Naive B cell (primary cell): ENCODE measurements at regions not wholly inside any gene's neighbourhood (a gene's known extent, or its start where the extent isn't known, plus 50 kb on each side); places are given as distances from the start of the nearest gene placed in this dataset.

Experiments used
- ATAC-seq, 2 donors: fragments of 150-1000 bp; cut with Tn5 transposase; 2 replicates each; pipeline ENCODE4 v1.10.0; 2021; ENCODE audit warnings: low read depth in 2 of 2, mild to moderate bottlenecking in 2 of 2, moderate library complexity in 2 of 2
- DNase-seq: peaks from one replicate; pipeline ENCODE4 v3.0.0; 2022
- H3K27ac Mint-ChIP-seq, 6 donors: one replicate each; pipeline ENCODE4 v1.8.0; 2020 to 2022; ENCODE audit warnings: mild to moderate bottlenecking in 6 of 6, mixed read lengths in 6 of 6, moderate library complexity in 5 of 6, inconsistent platforms in 2 of 6
- H3K27me3 Mint-ChIP-seq, 3 donors: one replicate each; pipeline ENCODE4 v1.8.0; 2021 to 2022; ENCODE audit warnings: mixed read lengths in 3 of 3, mild to moderate bottlenecking in 1 of 3
- H3K36me3 Mint-ChIP-seq, 2 donors: one replicate each; pipeline ENCODE4 v1.8.0; 2020 to 2022; ENCODE audit warnings: mixed read lengths in 2 of 2, inconsistent platforms in 1 of 2, mild to moderate bottlenecking in 1 of 2
- H3K4me1 Mint-ChIP-seq, 3 donors: one replicate each; pipeline ENCODE4 v1.8.0; 2020 to 2022; ENCODE audit warnings: mixed read lengths in 3 of 3, inconsistent platforms in 1 of 3, mild to moderate bottlenecking in 1 of 3, moderate library complexity in 1 of 3
- H3K4me3 Mint-ChIP-seq, 8 donors: one replicate each; pipeline ENCODE4 v1.8.0; 2020 to 2022; ENCODE audit warnings: mild to moderate bottlenecking in 8 of 8, mixed read lengths in 8 of 8, moderate library complexity in 8 of 8, inconsistent platforms in 2 of 8
- H3K9me3 Mint-ChIP-seq, 7 donors: one replicate each; pipeline ENCODE4 v1.8.0; 2020 to 2022; ENCODE audit warnings: mixed read lengths in 7 of 7, mild to moderate bottlenecking in 5 of 7, inconsistent platforms in 2 of 7, moderate library complexity in 1 of 7

DNA sequence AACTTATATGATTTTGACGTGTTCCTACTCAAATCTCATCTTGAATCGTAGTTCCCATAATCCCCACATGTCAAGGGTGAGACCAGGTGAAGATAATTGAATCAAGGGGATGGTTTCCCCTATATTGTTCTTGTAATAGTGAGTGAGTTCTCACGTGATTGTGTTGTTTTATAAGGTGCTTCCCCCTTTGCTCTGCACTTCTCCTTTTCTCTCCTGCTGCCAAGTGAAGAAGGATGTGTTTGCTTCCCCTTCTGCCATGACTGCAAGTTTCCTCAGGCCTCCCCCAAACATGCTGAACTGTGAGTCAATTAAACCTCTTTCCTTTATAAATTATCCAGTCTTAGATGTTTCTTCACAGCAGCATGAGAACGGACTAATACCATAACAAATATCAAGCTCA, 83.2 kb downstream of the MANEA start:
- Mint-ChIP-seq H3K9me3 (peaks cover 0 to 21% (median 11%) of the 10 kb centered on the region in 7 donors), H3K27me3 (no peaks in the 10 kb centered on the region), H3K4me3 (no peak overlapping the region), H3K4me1 (no peaks in the 10 kb centered on the region), H3K36me3 (no peaks in the 10 kb centered on the region), H3K27ac (no peak overlapping the region)
- DNase-seq: no peak
- ATAC-seq: peak in 1 of 2 donors; percentile 55

GRCh38 chr6:95670011-95670463, 92.7 kb downstream of the MANEA start:
- Mint-ChIP-seq H3K36me3 (no peaks in the 10 kb centered on the region), H3K27ac (no peak overlapping the region), H3K9me3 (peaks cover 0 to 9% (median 4%) of the 10 kb centered on the region in 7 donors), H3K27me3 (no peaks in the 10 kb centered on the region), H3K4me1 (no peaks in the 10 kb centered on the region), H3K4me3 (no peak overlapping the region)
- ATAC-seq (no peak), DNase-seq (no peak)

- H3K4me1 Mint-ChIP-seq: no peaks in the 10 kb centered on the region
- ATAC-seq (no peak), DNase-seq (no peak)
- H3K27ac Mint-ChIP-seq: peak overlapping the region in 1 of 6 donors; percentile 15
- no peak overlapping the region for H3K4me3 Mint-ChIP-seq
- H3K9me3 Mint-ChIP-seq: peaks cover 0 to 2% (median 0%) of the 10 kb centered on the region in 7 donors
- no peaks in the 10 kb centered on the region for H3K36me3 Mint-ChIP-seq
- peaks cover 0 to 3% (median 0%) of the 10 kb centered on the region in 3 donors for H3K27me3 Mint-ChIP-seq
Measured at GRCh38 chr6:95676011-95676628, 98.8 kb downstream of the MANEA start.

- Mint-ChIP-seq H3K27ac (no peak overlapping the region), H3K27me3 (peaks cover 0 to 3% (median 0%) of the 10 kb centered on the region in 3 donors), H3K36me3 (no peaks in the 10 kb centered on the region), H3K9me3 (no peaks in the 10 kb centered on the region), H3K4me3 (no peak overlapping the region), H3K4me1 (no peaks in the 10 kb centered on the region)
- ATAC-seq (no peak), DNase-seq (no peak)
Measured at GRCh38 chr6:95679981-95680380, 102.6 kb downstream of the MANEA start.

DNA sequence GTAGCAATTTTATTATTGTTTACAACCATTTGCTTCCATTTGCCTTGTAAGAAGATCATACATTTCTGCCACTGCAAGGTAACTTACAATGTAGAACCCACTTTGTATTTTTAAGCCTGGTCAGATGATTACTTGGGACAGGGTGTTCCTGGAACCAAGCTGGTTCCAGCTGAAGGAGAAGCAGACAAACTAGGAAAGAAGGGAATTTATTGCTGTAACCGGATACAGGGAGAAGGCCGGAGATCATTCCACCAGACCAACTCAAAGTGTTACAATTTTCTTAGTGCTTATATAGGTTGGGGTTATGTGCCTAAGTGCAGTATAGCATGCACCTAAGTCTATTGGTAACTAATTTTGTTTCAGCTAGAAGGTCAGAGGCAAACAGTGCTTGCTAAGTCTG, 104.4 kb downstream of the MANEA start:
- Mint-ChIP-seq H3K36me3 (no peaks in the 10 kb centered on the region), H3K27me3 (peaks cover 0 to 3% (median 0%) of the 10 kb centered on the region in 3 donors), H3K9me3 (no peaks in the 10 kb centered on the region), H3K4me3 (no peak overlapping the region), H3K27ac (no peak overlapping the region), H3K4me1 (no peaks in the 10 kb centered on the region)
- ATAC-seq (no peak), DNase-seq (no peak)

GRCh38 chr6:95682476-95682875, 105.1 kb downstream of the MANEA start:
- ATAC-seq (no peak), DNase-seq (no peak)
- no peaks in the 10 kb centered on the region for H3K9me3 Mint-ChIP-seq
- no peaks in the 10 kb centered on the region for H3K4me1 Mint-ChIP-seq
- no peak overlapping the region for H3K4me3 Mint-ChIP-seq
- no peaks in the 10 kb centered on the region for H3K36me3 Mint-ChIP-seq
- peaks cover 0 to 3% (median 0%) of the 10 kb centered on the region in 3 donors for H3K27me3 Mint-ChIP-seq
- H3K27ac Mint-ChIP-seq: no peak overlapping the region

DNA sequence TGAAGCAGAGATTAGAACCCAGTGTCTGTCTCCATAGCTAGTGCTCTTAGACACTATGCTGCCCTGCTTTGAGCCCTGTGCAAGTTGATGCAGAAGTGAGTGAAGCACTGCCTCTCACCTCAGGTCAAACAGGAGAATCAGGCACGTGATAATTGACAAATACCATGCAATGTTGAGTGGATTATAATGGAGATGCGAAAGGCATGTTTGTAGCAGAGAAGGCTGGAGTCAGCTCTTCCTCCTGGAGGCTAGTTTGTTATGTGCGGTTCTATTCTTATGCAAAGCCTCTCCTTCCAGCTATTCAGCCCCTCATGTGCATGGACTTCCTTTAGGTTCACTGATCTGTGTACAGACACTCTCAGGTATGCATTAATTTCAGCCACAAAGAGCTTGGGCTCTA, 108.5 kb downstream of the MANEA start:
- Mint-ChIP-seq H3K36me3 (no peaks in the 10 kb centered on the region), H3K9me3 (peaks cover 0 to 3% (median 1%) of the 10 kb centered on the region in 7 donors), H3K4me3 (no peak overlapping the region), H3K27ac (no peak overlapping the region), H3K27me3 (no peaks in the 10 kb centered on the region), H3K4me1 (no peaks in the 10 kb centered on the region)
- no peak for DNase-seq
- no peak for ATAC-seq

GRCh38 chr6:95686272-95686671, 108.9 kb downstream of the MANEA start:
- H3K27ac Mint-ChIP-seq: no peak overlapping the region
- peaks cover 0 to 5% (median 3%) of the 10 kb centered on the region in 7 donors for H3K9me3 Mint-ChIP-seq
- DNase-seq (no peak), ATAC-seq (no peak)
- H3K4me3 Mint-ChIP-seq: no peak overlapping the region
- no peaks in the 10 kb centered on the region for H3K27me3 Mint-ChIP-seq
- H3K36me3 Mint-ChIP-seq: no peaks in the 10 kb centered on the region
- H3K4me1 Mint-ChIP-seq: no peaks in the 10 kb centered on the region

- no peaks in the 10 kb centered on the region for H3K36me3 Mint-ChIP-seq
- ATAC-seq: no peak
- no peaks in the 10 kb centered on the region for H3K27me3 Mint-ChIP-seq
- H3K9me3 Mint-ChIP-seq: peaks cover 0 to 5% (median 3%) of the 10 kb centered on the region in 7 donors
- DNase-seq: no peak
- no peak overlapping the region for H3K27ac Mint-ChIP-seq
- H3K4me1 Mint-ChIP-seq: no peaks in the 10 kb centered on the region
- H3K4me3 Mint-ChIP-seq: no peak overlapping the region
Measured at GRCh38 chr6:95686895-95687294, 109.6 kb downstream of the MANEA start.

- H3K9me3 Mint-ChIP-seq: peaks cover 0 to 5% (median 3%) of the 10 kb centered on the region in 7 donors
- H3K27me3 Mint-ChIP-seq: no peaks in the 10 kb centered on the region
- ATAC-seq (no peak), DNase-seq (no peak)
- H3K4me1 Mint-ChIP-seq: no peaks in the 10 kb centered on the region
- no peak overlapping the region for H3K27ac Mint-ChIP-seq
- no peaks in the 10 kb centered on the region for H3K36me3 Mint-ChIP-seq
- H3K4me3 Mint-ChIP-seq: no peak overlapping the region
Measured at GRCh38 chr6:95687839-95688238, 110.5 kb downstream of the MANEA start.

- H3K4me1 Mint-ChIP-seq: no peaks in the 10 kb centered on the region
- ATAC-seq (no peak), DNase-seq (no peak)
- no peak overlapping the region for H3K27ac Mint-ChIP-seq
- peaks cover 0 to 5% (median 3%) of the 10 kb centered on the region in 7 donors for H3K9me3 Mint-ChIP-seq
- no peaks in the 10 kb centered on the region for H3K36me3 Mint-ChIP-seq
- no peak overlapping the region for H3K4me3 Mint-ChIP-seq
- no peaks in the 10 kb centered on the region for H3K27me3 Mint-ChIP-seq
Measured at GRCh38 chr6:95690328-95690727, 113.0 kb downstream of the MANEA start.

DNA sequence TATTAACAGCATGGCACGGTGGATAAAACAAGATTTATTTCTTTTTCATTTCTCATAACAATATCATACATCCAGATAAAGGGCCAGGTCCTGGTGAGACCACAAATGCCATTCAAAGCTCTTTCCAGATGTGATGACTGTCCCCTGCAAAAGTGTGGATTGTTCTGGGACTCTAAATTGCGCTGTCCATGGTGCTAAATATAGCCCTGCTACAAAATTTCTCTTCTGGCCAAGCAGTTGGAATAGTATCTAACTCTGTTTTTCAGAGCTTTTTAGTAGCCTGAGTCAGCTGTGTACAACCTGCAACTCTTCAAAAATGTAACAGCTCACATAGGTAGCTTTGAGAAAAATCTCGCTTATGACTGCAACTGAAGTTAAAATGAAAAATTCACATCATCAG, 115.8 kb downstream of the MANEA start:
- peaks cover 0 to 6% (median 3%) of the 10 kb centered on the region in 7 donors for H3K9me3 Mint-ChIP-seq
- no peak for DNase-seq
- no peaks in the 10 kb centered on the region for H3K4me1 Mint-ChIP-seq
- H3K36me3 Mint-ChIP-seq: no peaks in the 10 kb centered on the region
- H3K27ac Mint-ChIP-seq: no peak overlapping the region
- no peak overlapping the region for H3K4me3 Mint-ChIP-seq
- H3K27me3 Mint-ChIP-seq: no peaks in the 10 kb centered on the region
- no peak for ATAC-seq

GRCh38 chr6:95698271-95698670, 120.9 kb downstream of the MANEA start:
- Mint-ChIP-seq H3K4me3 (no peak overlapping the region), H3K27me3 (no peaks in the 10 kb centered on the region), H3K4me1 (no peaks in the 10 kb centered on the region), H3K27ac (no peak overlapping the region), H3K36me3 (no peaks in the 10 kb centered on the region), H3K9me3 (peaks cover 0 to 7% (median 2%) of the 10 kb centered on the region in 7 donors)
- no peak for DNase-seq
- no peak for ATAC-seq

- H3K4me1 Mint-ChIP-seq: no peaks in the 10 kb centered on the region
- H3K4me3 Mint-ChIP-seq: no peak overlapping the region
- H3K27ac Mint-ChIP-seq: no peak overlapping the region
- no peak for DNase-seq
- ATAC-seq: no peak
- no peaks in the 10 kb centered on the region for H3K36me3 Mint-ChIP-seq
- H3K27me3 Mint-ChIP-seq: no peaks in the 10 kb centered on the region
- peaks cover 0 to 36% (median 13%) of the 10 kb centered on the region in 7 donors for H3K9me3 Mint-ChIP-seq
Measured at GRCh38 chr6:95723638-95724037, 146.3 kb downstream of the MANEA start.

- H3K27me3 Mint-ChIP-seq: no peaks in the 10 kb centered on the region
- no peak overlapping the region for H3K27ac Mint-ChIP-seq
- no peaks in the 10 kb centered on the region for H3K36me3 Mint-ChIP-seq
- ATAC-seq (no peak), DNase-seq (no peak)
- H3K9me3 Mint-ChIP-seq: peaks cover 0 to 19% (median 4%) of the 10 kb centered on the region in 7 donors
- no peak overlapping the region for H3K4me3 Mint-ChIP-seq
- no peaks in the 10 kb centered on the region for H3K4me1 Mint-ChIP-seq
Measured at GRCh38 chr6:95725344-95725743, 148.0 kb downstream of the MANEA start.
